ENCODE measurements at regions not wholly inside any gene's neighbourhood (a gene's known extent, or its start where the extent isn't known, plus 50 kb on each side); places are given as distances from the start of the nearest gene placed in this dataset.

DNA sequence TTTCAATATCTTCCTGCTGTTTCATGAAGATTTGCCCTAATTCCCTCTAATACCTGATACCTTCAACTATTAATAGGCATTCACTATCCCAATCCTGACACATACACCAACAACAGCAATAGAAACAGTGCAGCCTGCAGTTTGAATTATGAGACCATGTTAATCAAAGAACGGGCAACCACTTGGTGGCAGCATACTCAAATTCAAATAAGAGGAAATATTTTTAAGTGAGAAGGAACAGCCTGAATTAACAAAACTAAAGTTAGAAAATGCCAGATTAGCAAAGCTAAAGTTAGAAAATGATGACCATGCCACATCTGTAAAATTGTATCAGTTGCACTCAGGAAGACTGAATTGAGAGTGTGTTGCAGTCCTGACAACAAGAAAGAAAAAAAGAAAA lies 204.9 kb downstream of the SMARCA1 start:
- TF ChIP-seq, protein P1, sequence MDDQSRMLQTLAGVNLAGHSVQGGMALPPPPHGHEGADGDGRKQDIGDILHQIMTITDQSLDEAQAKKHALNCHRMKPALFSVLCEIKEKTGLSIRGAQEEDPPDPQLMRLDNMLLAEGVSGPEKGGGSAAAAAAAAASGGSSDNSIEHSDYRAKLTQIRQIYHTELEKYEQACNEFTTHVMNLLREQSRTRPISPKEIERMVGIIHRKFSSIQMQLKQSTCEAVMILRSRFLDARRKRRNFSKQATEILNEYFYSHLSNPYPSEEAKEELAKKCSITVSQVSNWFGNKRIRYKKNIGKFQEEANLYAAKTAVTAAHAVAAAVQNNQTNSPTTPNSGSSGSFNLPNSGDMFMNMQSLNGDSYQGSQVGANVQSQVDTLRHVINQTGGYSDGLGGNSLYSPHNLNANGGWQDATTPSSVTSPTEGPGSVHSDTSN (IDR thresholded peaks at IDR 0.05): no peak
- TF ChIP-seq, protein P2, sequence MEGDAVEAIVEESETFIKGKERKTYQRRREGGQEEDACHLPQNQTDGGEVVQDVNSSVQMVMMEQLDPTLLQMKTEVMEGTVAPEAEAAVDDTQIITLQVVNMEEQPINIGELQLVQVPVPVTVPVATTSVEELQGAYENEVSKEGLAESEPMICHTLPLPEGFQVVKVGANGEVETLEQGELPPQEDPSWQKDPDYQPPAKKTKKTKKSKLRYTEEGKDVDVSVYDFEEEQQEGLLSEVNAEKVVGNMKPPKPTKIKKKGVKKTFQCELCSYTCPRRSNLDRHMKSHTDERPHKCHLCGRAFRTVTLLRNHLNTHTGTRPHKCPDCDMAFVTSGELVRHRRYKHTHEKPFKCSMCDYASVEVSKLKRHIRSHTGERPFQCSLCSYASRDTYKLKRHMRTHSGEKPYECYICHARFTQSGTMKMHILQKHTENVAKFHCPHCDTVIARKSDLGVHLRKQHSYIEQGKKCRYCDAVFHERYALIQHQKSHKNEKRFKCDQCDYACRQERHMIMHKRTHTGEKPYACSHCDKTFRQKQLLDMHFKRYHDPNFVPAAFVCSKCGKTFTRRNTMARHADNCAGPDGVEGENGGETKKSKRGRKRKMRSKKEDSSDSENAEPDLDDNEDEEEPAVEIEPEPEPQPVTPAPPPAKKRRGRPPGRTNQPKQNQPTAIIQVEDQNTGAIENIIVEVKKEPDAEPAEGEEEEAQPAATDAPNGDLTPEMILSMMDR (IDR thresholded peaks at IDR 0.05): peak; percentile 53

All from A549 (cell line).